H1 (cell line): ENCODE measurements at regions not wholly inside any gene's neighbourhood (a gene's known extent, or its start where the extent isn't known, plus 50 kb on each side); places are given as distances from the start of the nearest gene placed in this dataset.

Source experiments
- CTCF ChIP-seq, 3 experiments: IDR thresholded peaks; 1 replicate in 2 of 3; 2 replicates in 1 of 3; pipeline versions ENCODE4 v1.5.1 to v1.6.1; 2011; ENCODE audit warnings: low read length in 3 of 3, mild to moderate bottlenecking in 3 of 3, inconsistent platforms in 2 of 3, low read depth in 1 of 3, moderate library complexity in 1 of 3; ENCODE audit not compliant: insufficient read depth in 1 of 3; ENCODE audit errors: control extremely low read depth in 1 of 3
- EP300 ChIP-seq, 2 experiments: IDR thresholded peaks; 1 replicate in 1 of 2; 2 replicates in 1 of 2; pipeline ENCODE4 v1.6.1; 2011 to 2012; ENCODE audit warnings: low read depth in 2 of 2, low read length in 2 of 2, mild to moderate bottlenecking in 2 of 2, borderline replicate concordance in 1 of 2, inconsistent platforms in 1 of 2, moderate library complexity in 1 of 2
- GTF2F1 ChIP-seq: IDR thresholded peaks from 2 replicates; pipeline ENCODE4 v1.6.1; 2012; ENCODE audit warnings: low read depth, low read length, improper control_type of control experiment, borderline replicate concordance
- JUND ChIP-seq: IDR thresholded peaks from 2 replicates; pipeline ENCODE4 v1.6.1; 2011; ENCODE audit warnings: mild to moderate bottlenecking, improper control_type of control experiment, low read length
- KDM5A ChIP-seq: fragments of 200-600 bp; IDR thresholded peaks from 2 replicates; pipeline ENCODE4 v1.7.1; 2012; ENCODE audit warnings: mild to moderate bottlenecking, low read length, inconsistent platforms, mixed read lengths

GRCh38 chr15:62241135-62241770 lies 76.2 kb upstream of the C2CD4B start:
- TF ChIP-seq EP300 (IDR thresholded peaks at IDR 0.05; ENCODE audit: borderline replicate concordance in 1 of 2, low read depth in 2 of 2, low read length in 2 of 2): no peak
- TF ChIP-seq CTCF (IDR thresholded peaks at IDR 0.05; ENCODE audit: control extremely low read depth in 1 of 3, insufficient read depth in 1 of 3, low read depth in 1 of 3, low read length in 3 of 3): peak; percentile 76 to 88 (median 88)
- TF ChIP-seq GTF2F1: no peak
- no peak for TF ChIP-seq KDM5A
- no peak for TF ChIP-seq JUND
